ENCODE measurements at regions not wholly inside any gene's neighbourhood (a gene's known extent, or its start where the extent isn't known, plus 50 kb on each side); places are given as distances from the start of the nearest gene placed in this dataset.

DNA sequence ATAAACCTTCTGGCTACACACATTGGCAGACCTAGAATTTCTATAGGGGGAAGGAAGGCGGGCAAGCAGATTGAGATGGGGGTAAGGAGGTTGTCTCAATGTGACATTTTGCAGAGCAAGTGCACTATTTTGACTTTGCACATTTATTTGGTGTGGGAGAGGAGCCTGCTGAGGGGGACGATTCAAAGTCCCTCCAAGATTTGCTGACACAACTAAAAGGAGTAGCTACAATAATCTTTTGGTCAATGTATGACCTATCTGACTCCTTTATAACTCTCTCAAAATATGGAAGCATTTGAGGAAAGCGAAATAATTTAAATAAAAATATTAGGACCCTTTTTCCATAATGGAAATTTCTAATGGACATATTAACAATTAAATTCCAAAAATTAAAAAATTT lies 274.9 kb upstream of the PPARGC1A start:
- no peaks in the 10 kb centered on the region for H3K27me3 ChIP-seq (ENCODE audit: insufficient read depth, low read length, poor library complexity, severe bottlenecking)
- H3K9ac ChIP-seq (ENCODE audit: low read depth, low read length, poor library complexity, severe bottlenecking), result no peak overlapping the region
- no peaks in the 10 kb centered on the region for H4K20me1 ChIP-seq (ENCODE audit: insufficient read depth, low read length, poor library complexity, severe bottlenecking)
- no peak overlapping the region for H3K4me3 ChIP-seq (ENCODE audit: low read length, poor library complexity, severe bottlenecking)
- H2AFZ ChIP-seq (ENCODE audit: low read length), result no peak overlapping the region
- no peaks in the 10 kb centered on the region for H3F3A ChIP-seq (ENCODE audit: low read depth)
- H3K9me2 ChIP-seq (replicated peaks; ENCODE audit: low read depth, low read length), result no peaks in the 10 kb centered on the region
- no peaks in the 10 kb centered on the region for H3K4me1 ChIP-seq (ENCODE audit: insufficient read depth, low read length, poor library complexity, severe bottlenecking)
- TF ChIP-seq EZH2phosphoT487 (IDR thresholded peaks at IDR 0.05; ENCODE audit: borderline replicate concordance), result no peak
- TF ChIP-seq, protein P1, sequence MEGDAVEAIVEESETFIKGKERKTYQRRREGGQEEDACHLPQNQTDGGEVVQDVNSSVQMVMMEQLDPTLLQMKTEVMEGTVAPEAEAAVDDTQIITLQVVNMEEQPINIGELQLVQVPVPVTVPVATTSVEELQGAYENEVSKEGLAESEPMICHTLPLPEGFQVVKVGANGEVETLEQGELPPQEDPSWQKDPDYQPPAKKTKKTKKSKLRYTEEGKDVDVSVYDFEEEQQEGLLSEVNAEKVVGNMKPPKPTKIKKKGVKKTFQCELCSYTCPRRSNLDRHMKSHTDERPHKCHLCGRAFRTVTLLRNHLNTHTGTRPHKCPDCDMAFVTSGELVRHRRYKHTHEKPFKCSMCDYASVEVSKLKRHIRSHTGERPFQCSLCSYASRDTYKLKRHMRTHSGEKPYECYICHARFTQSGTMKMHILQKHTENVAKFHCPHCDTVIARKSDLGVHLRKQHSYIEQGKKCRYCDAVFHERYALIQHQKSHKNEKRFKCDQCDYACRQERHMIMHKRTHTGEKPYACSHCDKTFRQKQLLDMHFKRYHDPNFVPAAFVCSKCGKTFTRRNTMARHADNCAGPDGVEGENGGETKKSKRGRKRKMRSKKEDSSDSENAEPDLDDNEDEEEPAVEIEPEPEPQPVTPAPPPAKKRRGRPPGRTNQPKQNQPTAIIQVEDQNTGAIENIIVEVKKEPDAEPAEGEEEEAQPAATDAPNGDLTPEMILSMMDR (conservative IDR thresholded peaks at IDR 0.05; ENCODE audit: low read length), result no peak
- no peaks in the 10 kb centered on the region for H3K9me3 ChIP-seq (ENCODE audit: insufficient read depth, low read depth, low read length)
- no peak overlapping the region for H3K4me2 ChIP-seq (ENCODE audit: low read depth, low read length, poor library complexity, severe bottlenecking)
- H3K79me2 ChIP-seq (ENCODE audit: insufficient read depth, low read length), result no peaks in the 10 kb centered on the region
- no peaks in the 10 kb centered on the region for H3K36me3 ChIP-seq (ENCODE audit: insufficient read depth, low read length)

GRCh38 chr4:24164054-24164693 lies 274.3 kb upstream of the PPARGC1A start:
- no peak overlapping the region for H3K9ac ChIP-seq (ENCODE audit: low read depth, low read length, poor library complexity, severe bottlenecking)
- TF ChIP-seq, protein P1 (conservative IDR thresholded peaks at IDR 0.05; ENCODE audit: low read length), result no peak
- TF ChIP-seq EZH2phosphoT487 (IDR thresholded peaks at IDR 0.05; ENCODE audit: borderline replicate concordance), result no peak
- no peak overlapping the region for H2AFZ ChIP-seq (ENCODE audit: low read length)
- H3K79me2 ChIP-seq (ENCODE audit: insufficient read depth, low read length), result no peaks in the 10 kb centered on the region
- H3F3A ChIP-seq (ENCODE audit: low read depth), result no peaks in the 10 kb centered on the region
- H3K9me3 ChIP-seq (ENCODE audit: insufficient read depth, low read depth, low read length), result no peaks in the 10 kb centered on the region
- H3K4me1 ChIP-seq (ENCODE audit: insufficient read depth, low read length, poor library complexity, severe bottlenecking), result no peaks in the 10 kb centered on the region
- H3K4me3 ChIP-seq (ENCODE audit: low read length, poor library complexity, severe bottlenecking), result no peak overlapping the region
- H3K27me3 ChIP-seq (ENCODE audit: insufficient read depth, low read length, poor library complexity, severe bottlenecking), result no peaks in the 10 kb centered on the region
- H3K4me2 ChIP-seq (ENCODE audit: low read depth, low read length, poor library complexity, severe bottlenecking), result no peak overlapping the region
- no peaks in the 10 kb centered on the region for H4K20me1 ChIP-seq (ENCODE audit: insufficient read depth, low read length, poor library complexity, severe bottlenecking)
- no peaks in the 10 kb centered on the region for H3K9me2 ChIP-seq (replicated peaks; ENCODE audit: low read depth, low read length)
- no peaks in the 10 kb centered on the region for H3K36me3 ChIP-seq (ENCODE audit: insufficient read depth, low read length)

DNA sequence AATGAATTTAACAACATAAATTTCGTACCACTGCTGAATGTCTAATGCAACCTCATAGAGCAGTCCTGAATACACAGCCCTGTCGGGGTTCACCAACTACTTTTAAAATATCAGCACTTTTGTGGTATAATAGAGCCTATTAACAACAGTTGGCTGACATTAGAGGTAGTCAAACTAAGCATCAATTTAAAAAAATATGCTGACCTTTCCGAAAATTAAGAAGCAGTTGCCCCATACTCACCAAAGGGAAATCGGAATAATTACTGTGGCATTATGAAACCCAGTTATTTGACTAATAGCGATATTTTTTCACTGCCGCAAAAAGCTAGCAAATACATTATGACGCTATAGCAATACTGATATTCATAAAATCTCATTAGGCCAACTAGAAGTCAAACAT lies 273.5 kb upstream of the PPARGC1A start:
- no peaks in the 10 kb centered on the region for H3K9me3 ChIP-seq (ENCODE audit: insufficient read depth, low read depth, low read length)
- no peak for TF ChIP-seq EZH2phosphoT487 (IDR thresholded peaks at IDR 0.05; ENCODE audit: borderline replicate concordance)
- TF ChIP-seq, protein P1 (conservative IDR thresholded peaks at IDR 0.05; ENCODE audit: low read length), result no peak

More for the DNA sequence above, 273.5 kb upstream of the PPARGC1A start:
- H3K9me2 ChIP-seq (replicated peaks; ENCODE audit: low read depth, low read length), result no peaks in the 10 kb centered on the region
- no peaks in the 10 kb centered on the region for H4K20me1 ChIP-seq (ENCODE audit: insufficient read depth, low read length, poor library complexity, severe bottlenecking)
- no peak overlapping the region for H2AFZ ChIP-seq (ENCODE audit: low read length)
- H3K27me3 ChIP-seq (ENCODE audit: insufficient read depth, low read length, poor library complexity, severe bottlenecking), result no peaks in the 10 kb centered on the region
- H3K79me2 ChIP-seq (ENCODE audit: insufficient read depth, low read length), result no peaks in the 10 kb centered on the region
- H3K4me3 ChIP-seq (ENCODE audit: low read length, poor library complexity, severe bottlenecking), result no peak overlapping the region
- no peaks in the 10 kb centered on the region for H3F3A ChIP-seq (ENCODE audit: low read depth)
- no peaks in the 10 kb centered on the region for H3K4me1 ChIP-seq (ENCODE audit: insufficient read depth, low read length, poor library complexity, severe bottlenecking)
- no peak overlapping the region for H3K9ac ChIP-seq (ENCODE audit: low read depth, low read length, poor library complexity, severe bottlenecking)
- no peaks in the 10 kb centered on the region for H3K36me3 ChIP-seq (ENCODE audit: insufficient read depth, low read length)
- H3K4me2 ChIP-seq (ENCODE audit: low read depth, low read length, poor library complexity, severe bottlenecking), result no peak overlapping the region
